B cell (primary cell): ENCODE measurements at regions not wholly inside any gene's neighbourhood (a gene's known extent, or its start where the extent isn't known, plus 50 kb on each side); places are given as distances from the start of the nearest gene placed in this dataset.

Experiments used
- ATAC-seq: fragments of 200-7000 bp; cut with Tn5 transposase; one replicate; pipeline ENCODE4 v1.10.0; 2021; ENCODE audit warnings: low read depth, mild to moderate bottlenecking, moderate number of reproducible peaks, moderate library complexity
- CTCF ChIA-PET: fragments of 350-600 bp; sonication (Branson Sonifier 250); formaldehyde crosslinking; loops from one replicate; lab custom pipeline; 2021; ENCODE audit warnings: antibody characterized with exemption, inconsistent platforms; lab: Charles Lee
- POLR2A ChIA-PET: fragments of 350-600 bp; sonication (Branson Sonifier 250); formaldehyde crosslinking; loops from one replicate; lab custom pipeline; 2021; ENCODE audit warnings: antibody characterized with exemption; lab: Charles Lee
- DNase-seq: peaks from one replicate; pipeline ENCODE4 v3.0.0; 2013
- H2AFZ ChIP-seq: 2 replicates; pipeline ENCODE4 v1.6.1; 2012; ENCODE audit warnings: mild to moderate bottlenecking, low read depth, low read length; ENCODE audit not compliant: insufficient read depth, poor library complexity, severe bottlenecking
- H3K27ac ChIP-seq, 2 donors: 1 replicate in 1 of 2; 2 replicates in 1 of 2; pipeline ENCODE4 v1.5.1; 2012 to 2013; ENCODE audit warnings: low read length in 2 of 2, mild to moderate bottlenecking in 2 of 2, moderate library complexity in 1 of 2
- H3K27me3 ChIP-seq, 4 experiments: fragments of 200-600 bp in 1 of 4; sonication (generic) in 1 of 4; replicated peaks in 1 of 4; 1 replicate in 2 of 4; 2 replicates in 2 of 4; pipeline versions ENCODE4 v1.6.1 to v1.7.0; 2013 to 2016; ENCODE audit warnings: low read length in 3 of 4, mild to moderate bottlenecking in 2 of 4, mixed read lengths in 1 of 4, moderate library complexity in 1 of 4; ENCODE audit not compliant: insufficient read depth in 4 of 4, control insufficient read depth in 3 of 4; ENCODE audit errors: control extremely low read depth in 1 of 4
- H3K36me3 ChIP-seq, 2 experiments: replicated peaks in 1 of 2; 1 replicate in 1 of 2; 2 replicates in 1 of 2; pipeline versions ENCODE4 v1.6.1 to v1.7.1; 2013; ENCODE audit warnings: low read length in 1 of 2; ENCODE audit not compliant: insufficient read depth in 2 of 2, control insufficient read depth in 1 of 2; ENCODE audit errors: control extremely low read depth in 1 of 2, extremely low read depth in 1 of 2
- H3K4me1 ChIP-seq, 2 donors: fragments of 200-600 bp in 1 of 2; sonication (generic) in 1 of 2; 1 replicate in 1 of 2; 2 replicates in 1 of 2; pipeline versions ENCODE4 v1.5.1 to v1.6.1; 2013 to 2017; ENCODE audit warnings: low read length in 2 of 2; ENCODE audit not compliant: control insufficient read depth in 2 of 2, insufficient read depth in 2 of 2
- H3K4me2 ChIP-seq: replicated peaks from 2 replicates; pipeline ENCODE3; 2012; ENCODE audit warnings: mild to moderate bottlenecking, low read depth, low read length; ENCODE audit not compliant: poor library complexity, severe bottlenecking
- H3K4me3 ChIP-seq, 5 experiments: fragments of 200-600 bp in 1 of 5; sonication (generic) in 1 of 5; 1 replicate in 3 of 5; 2 replicates in 2 of 5; pipeline versions ENCODE4 v1.5.1 to v1.7.0; 2011 to 2016; ENCODE audit warnings: low read length in 4 of 5, mild to moderate bottlenecking in 4 of 5, low read depth in 2 of 5, control low read depth in 1 of 5, moderate library complexity in 1 of 5; ENCODE audit not compliant: insufficient read depth in 1 of 5; ENCODE audit errors: control extremely low read depth in 1 of 5, extremely low read depth in 1 of 5
- H3K79me2 ChIP-seq: fragments of 200-600 bp; sonication (generic); one replicate; pipeline ENCODE4 v1.6.0; 2016; ENCODE audit warnings: low read length; ENCODE audit not compliant: control insufficient read depth, insufficient read depth
- H3K9ac ChIP-seq: fragments of 200-600 bp; sonication (generic); 2 replicates; pipeline ENCODE4 v1.6.1; 2017; ENCODE audit warnings: mild to moderate bottlenecking, low read length, moderate library complexity
- H3K9me3 ChIP-seq, 3 donors: one replicate each; pipeline versions ENCODE4 v1.6.1 to v1.7.1; 2013; ENCODE audit warnings: low read length in 2 of 3; ENCODE audit not compliant: control insufficient read depth in 2 of 3, insufficient read depth in 1 of 3; ENCODE audit errors: control extremely low read depth in 1 of 3
- H4K20me1 ChIP-seq: 2 replicates; pipeline ENCODE4 v1.6.0; 2012; ENCODE audit warnings: mild to moderate bottlenecking, low read length; ENCODE audit not compliant: insufficient read depth, control insufficient read depth, poor library complexity, severe bottlenecking
- H3K27ac Mint-ChIP-seq: one replicate; pipeline ENCODE4 v1.8.0; 2021; ENCODE audit warnings: mixed read lengths
- H3K27me3 Mint-ChIP-seq: one replicate; pipeline ENCODE4 v1.8.0; 2021; ENCODE audit warnings: mixed read lengths
- H3K4me1 Mint-ChIP-seq: one replicate; pipeline ENCODE4 v1.8.0; 2021; ENCODE audit warnings: mixed read lengths
- H3K4me3 Mint-ChIP-seq: one replicate; pipeline ENCODE4 v1.8.0; 2021; ENCODE audit warnings: mixed read lengths
- H3K9me3 Mint-ChIP-seq: one replicate; pipeline ENCODE4 v1.8.0; 2022; ENCODE audit warnings: mixed read lengths; ENCODE audit not compliant: insufficient read depth
- EZH2 ChIP-seq: IDR thresholded peaks from 2 replicates; pipeline ENCODE4 v1.6.1; 2012; ENCODE audit warnings: borderline replicate concordance, low read depth, mild to moderate bottlenecking, moderate library complexity, low read length; ENCODE audit not compliant: insufficient read depth, poor library complexity, severe bottlenecking
- WGBS: methylation state at CpG from one replicate; pipeline ENCODE4 v1.1.5; 2013; ENCODE audit warnings: missing lambda C conversion rate; ENCODE audit not compliant: insufficient coverage; 5-methylcytosine and 5-hydroxymethylcytosine counted together
- intact Hi-C: fragments of 100-400 bp; cut with micrococcal nuclease; formaldehyde crosslinking; loops from one replicate; pipeline ENCODE4 v1.10.0; 2022
- TF ChIP-seq, protein P1 (sequence below): fragments of 200-600 bp; IDR thresholded peaks from one replicate; pipeline ENCODE4 v1.8.0; 2022; ENCODE audit warnings: antibody characterized with exemption, mild to moderate bottlenecking

DNA sequence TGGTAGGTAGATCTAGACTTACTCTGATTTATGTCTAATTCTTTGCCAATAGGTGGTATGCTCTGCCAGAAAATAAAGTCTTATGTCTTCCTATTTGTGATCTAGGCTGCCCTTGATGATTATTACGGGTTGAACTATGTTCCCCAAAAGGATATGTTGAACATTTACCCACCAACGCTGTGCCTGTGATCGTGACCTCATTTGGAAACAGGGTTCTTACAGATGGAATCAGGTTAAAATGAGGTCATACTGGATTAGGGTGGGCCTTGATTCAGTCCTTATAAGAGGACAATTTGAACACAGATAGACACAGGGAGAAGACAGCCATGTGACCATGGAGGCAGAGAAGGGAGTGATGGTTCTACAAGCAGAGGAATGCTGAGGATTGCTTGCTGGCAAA is 95.1 kb upstream of the BCAR3 start:
- DNase-seq = no peak
- Histone ChIP-seq H3K27ac (no peak overlapping the region), H3K27me3 (no peaks in the 10 kb centered on the region), H3K36me3 (no peaks in the 10 kb centered on the region), H4K20me1 (no peaks in the 10 kb centered on the region), H3K79me2 (no peaks in the 10 kb centered on the region), H3K4me1 (no peaks in the 10 kb centered on the region), H3K4me2 (no peak overlapping the region), H3K4me3 (no peak overlapping the region), H3K9ac (no peak overlapping the region), H2AFZ (no peak overlapping the region), H3K9me3 (no peaks in the 10 kb centered on the region)
- 100% methylated on average over 2 of the region's 3 CpGs for WGBS
- no peak overlapping the region for H3K27ac Mint-ChIP-seq
- ATAC-seq = no peak
- intact Hi-C loops = no loop called here
- ChIA-PET POLR2A (no interaction called here), CTCF (no interaction called here)
- TF ChIP-seq EZH2 = no peak
- TF ChIP-seq, protein P1, sequence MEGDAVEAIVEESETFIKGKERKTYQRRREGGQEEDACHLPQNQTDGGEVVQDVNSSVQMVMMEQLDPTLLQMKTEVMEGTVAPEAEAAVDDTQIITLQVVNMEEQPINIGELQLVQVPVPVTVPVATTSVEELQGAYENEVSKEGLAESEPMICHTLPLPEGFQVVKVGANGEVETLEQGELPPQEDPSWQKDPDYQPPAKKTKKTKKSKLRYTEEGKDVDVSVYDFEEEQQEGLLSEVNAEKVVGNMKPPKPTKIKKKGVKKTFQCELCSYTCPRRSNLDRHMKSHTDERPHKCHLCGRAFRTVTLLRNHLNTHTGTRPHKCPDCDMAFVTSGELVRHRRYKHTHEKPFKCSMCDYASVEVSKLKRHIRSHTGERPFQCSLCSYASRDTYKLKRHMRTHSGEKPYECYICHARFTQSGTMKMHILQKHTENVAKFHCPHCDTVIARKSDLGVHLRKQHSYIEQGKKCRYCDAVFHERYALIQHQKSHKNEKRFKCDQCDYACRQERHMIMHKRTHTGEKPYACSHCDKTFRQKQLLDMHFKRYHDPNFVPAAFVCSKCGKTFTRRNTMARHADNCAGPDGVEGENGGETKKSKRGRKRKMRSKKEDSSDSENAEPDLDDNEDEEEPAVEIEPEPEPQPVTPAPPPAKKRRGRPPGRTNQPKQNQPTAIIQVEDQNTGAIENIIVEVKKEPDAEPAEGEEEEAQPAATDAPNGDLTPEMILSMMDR = no peak
- no peaks in the 10 kb centered on the region for H3K9me3 Mint-ChIP-seq
- H3K4me3 Mint-ChIP-seq = no peak overlapping the region
- H3K27me3 Mint-ChIP-seq = no peaks in the 10 kb centered on the region
- H3K4me1 Mint-ChIP-seq = no peaks in the 10 kb centered on the region

DNA sequence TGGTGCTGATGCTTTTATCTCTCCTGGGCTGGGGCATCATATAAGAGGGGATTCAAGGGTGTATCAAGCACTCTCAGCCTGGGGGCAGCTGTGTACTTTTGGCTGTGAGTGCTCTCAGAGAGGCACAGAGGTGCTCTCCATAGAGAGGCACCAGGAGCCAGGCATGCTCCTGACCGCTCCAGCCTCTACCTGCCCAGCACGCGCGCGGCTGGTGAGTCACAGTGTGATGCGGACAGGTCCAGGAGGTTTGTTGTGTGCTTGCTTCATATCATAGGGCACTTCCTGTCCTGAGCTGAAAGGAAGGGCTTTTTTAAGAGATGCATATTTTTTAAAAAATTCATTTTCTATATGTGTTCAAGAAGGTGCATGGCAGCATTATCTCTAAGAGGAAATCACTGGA is 93.6 kb upstream of the BCAR3 start:
- Histone ChIP-seq H3K9me3 (no peaks in the 10 kb centered on the region), H3K36me3 (no peaks in the 10 kb centered on the region), H3K4me2 (no peak overlapping the region), H3K9ac (no peak overlapping the region), H3K27me3 (no peaks in the 10 kb centered on the region), H2AFZ (no peak overlapping the region), H3K27ac (no peak overlapping the region), H3K4me1 (no peaks in the 10 kb centered on the region), H3K4me3 (no peak overlapping the region), H4K20me1 (no peaks in the 10 kb centered on the region), H3K79me2 (no peaks in the 10 kb centered on the region)
- Mint-ChIP-seq H3K27me3 (no peaks in the 10 kb centered on the region), H3K9me3 (no peaks in the 10 kb centered on the region), H3K4me3 (no peak overlapping the region), H3K27ac (no peak overlapping the region), H3K4me1 (no peaks in the 10 kb centered on the region)
- ATAC-seq = no peak
- intact Hi-C loops = no loop called here
- no peak for DNase-seq
- ChIA-PET POLR2A (no interaction called here), CTCF (interaction anchor here (0.9 to 1.2 kb wide), 2 partner anchors 10 to 69 kb away, joined by 3 to 4 read pairs; no protein-coding TSS in a partner anchor)
- WGBS = 97% methylated on average over 5 of the region's 6 CpGs
- TF ChIP-seq, protein P1 = no peak
- TF ChIP-seq EZH2 = no peak
